Sigmoid colon (tissue), 4 donors: ENCODE measurements at regions not wholly inside any gene's neighbourhood (a gene's known extent, or its start where the extent isn't known, plus 50 kb on each side); places are given as distances from the start of the nearest gene placed in this dataset.

ENCODE experiments used
- CTCF ChIP-seq, 4 experiments: fragments of 450-650 bp in 3 of 4; fragments of 200-600 bp in 1 of 4; IDR thresholded peaks; one replicate each; pipeline ENCODE4 v1.5.1; 2016 to 2019; ENCODE audit warnings: antibody characterized with exemption in 4 of 4, mild to moderate bottlenecking in 3 of 4, moderate library complexity in 2 of 4
- EP300 ChIP-seq, 4 donors: sonication (generic); formaldehyde crosslinking; IDR thresholded peaks; one replicate each; pipeline ENCODE4 v1.6.1; 2017; ENCODE audit warnings: antibody characterized with exemption in 4 of 4
- POLR2A ChIP-seq, 2 donors: fragments of 450-650 bp; IDR thresholded peaks; one replicate each; pipeline ENCODE4 v1.6.1; 2016; ENCODE audit warnings: antibody characterized with exemption in 2 of 2, mild to moderate bottlenecking in 2 of 2, moderate library complexity in 2 of 2
- POLR2AphosphoS5 ChIP-seq, 4 donors: sonication (generic); formaldehyde crosslinking; IDR thresholded peaks; one replicate each; pipeline ENCODE4 v1.6.1; 2017; ENCODE audit warnings: antibody characterized with exemption in 4 of 4

GRCh38 chr2:18066894-18067293 is 188.4 kb downstream of the KCNS3 start:
- TF ChIP-seq CTCF (IDR thresholded peaks at IDR 0.05) (no peak), POLR2A (IDR thresholded peaks at IDR 0.05) (no peak), POLR2AphosphoS5 (IDR thresholded peaks at IDR 0.05) (no peak), EP300 (IDR thresholded peaks at IDR 0.05) (no peak)
